AG10803 (cell line): ENCODE measurements at regions not wholly inside any gene's neighbourhood (a gene's known extent, or its start where the extent isn't known, plus 50 kb on each side); places are given as distances from the start of the nearest gene placed in this dataset.

Experiments
- DNase-seq: peaks from one replicate; pipeline ENCODE4 v3.0.0; 2010; ENCODE audit warnings: low read depth
- H3K4me3 ChIP-seq: 2 replicates; pipeline ENCODE4 v1.5.1; 2011; ENCODE audit warnings: mild to moderate bottlenecking, low read length, control low read depth
- TF ChIP-seq, protein P1 (sequence below): conservative IDR thresholded peaks from 2 replicates; pipeline ENCODE4 v1.5.1; 2011; ENCODE audit warnings: mild to moderate bottlenecking, low read length, control low read depth, inconsistent platforms

DNA sequence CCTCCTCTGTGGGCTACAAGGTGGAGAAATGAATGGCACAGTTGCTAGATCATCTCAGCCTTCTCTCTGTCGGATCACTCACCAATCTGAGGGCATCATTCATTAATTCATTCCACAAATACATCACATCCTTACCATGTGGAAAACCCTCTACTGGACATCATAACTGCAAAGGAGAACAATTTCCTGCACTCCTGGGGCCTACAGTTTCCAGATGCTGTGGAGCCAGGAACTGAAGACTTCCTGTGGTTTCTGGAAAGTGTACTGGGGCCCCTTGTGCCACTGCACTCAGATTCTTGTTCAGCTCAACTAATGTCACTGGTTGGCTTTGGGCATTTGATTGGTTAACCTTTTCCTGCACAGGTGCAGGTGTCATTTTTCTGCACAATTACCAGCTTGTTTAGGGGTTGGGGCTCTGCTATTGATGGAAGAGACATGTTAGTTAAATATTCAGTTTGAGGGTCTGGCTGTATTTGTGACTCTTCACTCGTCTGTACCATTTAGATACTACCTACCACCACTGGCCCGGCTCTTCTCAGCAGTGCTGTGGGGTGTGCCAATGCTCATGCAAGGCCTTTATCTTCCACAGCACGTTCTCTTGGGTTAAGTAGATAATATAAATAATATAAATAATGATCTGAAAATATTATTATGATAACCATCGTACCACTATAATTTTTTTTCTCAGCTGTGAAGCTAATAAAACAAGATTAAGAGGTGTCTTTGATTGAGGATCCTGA, 427.3 kb downstream of the TSN start:
- DNase-seq: no peak
- TF ChIP-seq, protein P1, sequence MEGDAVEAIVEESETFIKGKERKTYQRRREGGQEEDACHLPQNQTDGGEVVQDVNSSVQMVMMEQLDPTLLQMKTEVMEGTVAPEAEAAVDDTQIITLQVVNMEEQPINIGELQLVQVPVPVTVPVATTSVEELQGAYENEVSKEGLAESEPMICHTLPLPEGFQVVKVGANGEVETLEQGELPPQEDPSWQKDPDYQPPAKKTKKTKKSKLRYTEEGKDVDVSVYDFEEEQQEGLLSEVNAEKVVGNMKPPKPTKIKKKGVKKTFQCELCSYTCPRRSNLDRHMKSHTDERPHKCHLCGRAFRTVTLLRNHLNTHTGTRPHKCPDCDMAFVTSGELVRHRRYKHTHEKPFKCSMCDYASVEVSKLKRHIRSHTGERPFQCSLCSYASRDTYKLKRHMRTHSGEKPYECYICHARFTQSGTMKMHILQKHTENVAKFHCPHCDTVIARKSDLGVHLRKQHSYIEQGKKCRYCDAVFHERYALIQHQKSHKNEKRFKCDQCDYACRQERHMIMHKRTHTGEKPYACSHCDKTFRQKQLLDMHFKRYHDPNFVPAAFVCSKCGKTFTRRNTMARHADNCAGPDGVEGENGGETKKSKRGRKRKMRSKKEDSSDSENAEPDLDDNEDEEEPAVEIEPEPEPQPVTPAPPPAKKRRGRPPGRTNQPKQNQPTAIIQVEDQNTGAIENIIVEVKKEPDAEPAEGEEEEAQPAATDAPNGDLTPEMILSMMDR: no peak
- H3K4me3 ChIP-seq: no peak overlapping the region

DNA sequence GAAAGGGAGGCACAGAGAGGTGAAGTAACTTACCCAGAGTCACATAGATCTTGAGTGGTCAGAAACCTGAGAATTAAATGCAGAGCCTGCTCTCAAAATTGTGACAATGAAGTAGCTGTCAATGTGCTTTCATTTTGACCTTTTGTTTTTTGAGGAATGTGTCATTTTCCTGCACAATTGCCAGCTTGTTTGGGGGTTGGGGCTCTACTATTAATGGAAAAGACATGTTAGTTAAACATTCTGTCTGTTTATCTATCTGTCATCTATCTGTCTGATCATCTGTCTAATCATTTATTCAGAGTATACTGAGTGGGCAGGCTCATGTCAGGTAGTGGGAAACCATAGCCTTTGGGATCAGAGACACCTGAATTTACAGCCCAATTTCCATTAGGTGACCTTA, 428.4 kb downstream of the TSN start:
- H3K4me3 ChIP-seq: no peak overlapping the region
- TF ChIP-seq, protein P1: no peak
- DNase-seq: no peak

DNA sequence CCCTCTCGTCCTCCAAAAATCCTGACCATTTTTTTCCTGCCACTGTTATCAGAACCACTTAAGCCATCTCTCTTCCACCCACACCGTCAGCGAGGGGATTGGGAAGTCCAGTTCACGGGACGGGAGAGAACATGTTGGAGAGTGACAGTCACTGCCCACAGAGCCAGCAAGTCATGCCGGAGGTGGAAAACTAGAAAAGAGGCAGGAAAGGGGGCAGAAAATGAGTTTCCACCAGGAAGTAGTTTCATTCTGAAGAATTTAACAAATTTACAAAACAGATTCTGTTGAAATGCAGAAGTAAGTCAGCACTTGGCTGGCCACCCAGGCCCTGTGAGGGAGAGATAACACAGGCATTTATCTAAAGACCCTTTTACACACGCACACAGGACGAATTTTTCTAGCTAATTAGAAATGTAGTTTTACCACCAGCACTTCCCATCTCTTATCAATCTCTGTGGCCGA, 431.3 kb downstream of the TSN start:
- no peak overlapping the region for H3K4me3 ChIP-seq
- TF ChIP-seq, protein P1: no peak
- no peak for DNase-seq

DNA sequence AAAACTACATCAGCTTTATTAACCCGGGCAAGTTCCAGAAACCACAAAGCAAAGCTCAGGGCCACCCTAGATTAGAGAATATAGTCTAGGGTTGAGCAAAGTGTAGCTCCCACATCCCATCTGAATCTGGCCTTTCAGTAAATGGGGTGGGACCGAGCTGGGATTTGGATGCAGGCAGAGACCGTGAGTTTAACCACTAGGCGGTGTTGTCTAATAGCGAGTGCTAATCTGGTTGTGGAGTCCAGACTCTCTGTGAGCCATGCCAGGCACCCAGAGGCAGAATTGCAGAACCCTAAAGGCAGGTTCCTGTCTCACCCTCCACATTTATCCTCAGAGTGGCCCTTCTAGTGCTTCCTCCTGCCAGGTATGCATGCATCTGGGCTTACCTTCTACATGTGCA, 435.9 kb downstream of the TSN start:
- TF ChIP-seq, protein P1: peak; percentile 57
- DNase-seq: peak; percentile 24
- H3K4me3 ChIP-seq: no peak overlapping the region

DNA sequence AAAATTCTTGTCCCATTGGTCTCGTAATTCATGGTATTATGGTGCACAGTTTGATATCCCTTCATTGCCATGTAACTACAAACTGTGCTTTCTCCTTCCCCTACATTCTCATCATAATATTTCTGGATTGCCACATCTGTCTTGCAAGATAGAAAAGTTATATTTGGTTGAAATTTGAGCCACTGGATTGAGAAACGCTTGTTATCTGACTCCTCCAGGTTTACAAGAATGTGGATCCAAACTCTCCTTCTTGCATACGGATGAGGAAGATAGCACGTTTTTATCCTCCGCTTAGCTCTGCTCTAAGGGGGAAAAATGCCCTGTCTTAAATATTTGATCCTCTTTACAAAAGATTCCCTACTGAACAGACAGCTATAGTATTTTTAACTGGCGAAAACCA, 438.2 kb downstream of the TSN start:
- no peak overlapping the region for H3K4me3 ChIP-seq
- DNase-seq: peak; percentile 4
- TF ChIP-seq, protein P1: no peak

DNA sequence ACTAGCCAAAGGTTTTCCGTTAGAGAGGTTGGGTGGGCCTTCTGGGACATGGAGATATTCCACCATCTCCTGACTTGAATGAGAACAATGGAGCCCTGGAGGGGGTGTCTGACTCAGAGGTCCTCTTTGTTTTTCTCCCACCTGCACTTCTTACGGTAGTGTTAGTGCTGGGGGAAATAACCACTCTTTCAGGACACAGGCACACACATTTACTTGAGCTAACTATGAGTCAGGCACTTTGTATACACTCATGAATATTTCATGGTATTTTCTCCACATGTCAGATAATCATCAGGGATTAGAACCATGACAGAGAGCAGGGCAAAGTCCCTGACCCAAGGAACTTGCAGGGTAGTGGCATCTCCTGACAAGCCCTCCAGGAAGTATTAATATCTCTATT, 439.1 kb downstream of the TSN start:
- TF ChIP-seq, protein P1: no peak
- no peak overlapping the region for H3K4me3 ChIP-seq
- DNase-seq: no peak

DNA sequence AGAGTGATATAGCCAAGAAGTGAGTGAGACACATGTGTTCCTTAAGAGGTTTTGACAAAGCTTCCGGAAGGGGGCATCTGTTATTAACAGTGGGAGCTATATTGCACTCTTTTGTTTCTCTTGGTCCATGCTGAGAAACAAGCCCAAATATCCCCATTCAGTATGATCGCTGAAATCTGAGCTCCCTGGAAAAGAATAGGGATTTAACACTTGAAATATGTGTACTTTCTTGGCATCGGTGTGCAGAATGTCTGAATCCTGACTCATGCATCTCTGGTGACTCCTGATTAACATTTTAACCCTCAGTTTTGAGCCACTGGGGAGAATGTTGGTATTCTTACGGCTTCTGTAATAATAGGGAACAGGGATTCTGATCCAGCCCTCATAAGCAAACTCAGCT, 448.1 kb downstream of the TSN start:
- DNase-seq: peak; percentile 85

More for the DNA sequence above, 448.1 kb downstream of the TSN start:
- no peak overlapping the region for H3K4me3 ChIP-seq
- TF ChIP-seq, protein P1: peak; percentile 38
